Activated CD4-positive, alpha-beta memory T cell treated with anti-CD3 and anti-CD28 coated beads, Interleukin-2, amount 10 ng/mL, durations not matched to agents 7 days and 5 days (primary cell): ENCODE measurements at regions not wholly inside any gene's neighbourhood (a gene's known extent, or its start where the extent isn't known, plus 50 kb on each side); places are given as distances from the start of the nearest gene placed in this dataset.

Experiments
- CTCF ChIA-PET: fragments of 350-600 bp; sonication (Branson Sonifier 250); formaldehyde crosslinking; loops from one replicate; lab custom pipeline; 2021; ENCODE audit warnings: antibody characterized with exemption, inconsistent platforms; lab: Charles Lee
- POLR2A ChIA-PET: fragments of 350-600 bp; sonication (Branson Sonifier 250); formaldehyde crosslinking; loops from one replicate; lab custom pipeline; 2021; ENCODE audit warnings: antibody characterized with exemption; lab: Charles Lee
- DNase-seq: peaks from one replicate; pipeline ENCODE4 v3.0.0-alpha.2; 2020
- H3K27ac Mint-ChIP-seq: one replicate; pipeline ENCODE4 v1.8.0; 2021; ENCODE audit warnings: mild to moderate bottlenecking, mixed read lengths
- H3K27me3 Mint-ChIP-seq: one replicate; pipeline ENCODE4 v1.8.0; 2021; ENCODE audit warnings: mixed read lengths
- H3K36me3 Mint-ChIP-seq: one replicate; pipeline ENCODE4 v1.8.0; 2021; ENCODE audit warnings: low read depth, mixed read lengths
- H3K4me1 Mint-ChIP-seq: one replicate; pipeline ENCODE4 v1.8.0; 2021; ENCODE audit warnings: mixed read lengths
- H3K4me3 Mint-ChIP-seq: one replicate; pipeline ENCODE4 v1.8.0; 2021; ENCODE audit warnings: mild to moderate bottlenecking, mixed read lengths
- H3K9me3 Mint-ChIP-seq: one replicate; pipeline ENCODE4 v1.8.0; 2021; ENCODE audit warnings: mixed read lengths

GRCh38 chr13:57932061-57932460, 300.5 kb downstream of the PCDH17 start:
- Mint-ChIP-seq H3K36me3 (no peaks in the 10 kb centered on the region), H3K27me3 (no peaks in the 10 kb centered on the region), H3K9me3 (peaks cover 5% of the 10 kb centered on the region), H3K27ac (no peak overlapping the region), H3K4me3 (no peak overlapping the region), H3K4me1 (no peaks in the 10 kb centered on the region)
- POLR2A ChIA-PET, result no interaction called here
- CTCF ChIA-PET, result no interaction called here
- no peak for DNase-seq

- peaks cover 7% of the 10 kb centered on the region for H3K9me3 Mint-ChIP-seq
- H3K4me3 Mint-ChIP-seq, result no peak overlapping the region
- no peaks in the 10 kb centered on the region for H3K36me3 Mint-ChIP-seq
- H3K27me3 Mint-ChIP-seq, result no peaks in the 10 kb centered on the region
- no peak overlapping the region for H3K27ac Mint-ChIP-seq
- ChIA-PET POLR2A (no interaction called here), CTCF (no interaction called here)
- H3K4me1 Mint-ChIP-seq, result no peaks in the 10 kb centered on the region
- no peak for DNase-seq
Measured at GRCh38 chr13:57933606-57934005, 302.1 kb downstream of the PCDH17 start.

- no peaks in the 10 kb centered on the region for H3K4me1 Mint-ChIP-seq
- no peak for DNase-seq
- no peaks in the 10 kb centered on the region for H3K36me3 Mint-ChIP-seq
- no peak overlapping the region for H3K27ac Mint-ChIP-seq
- no peak overlapping the region for H3K4me3 Mint-ChIP-seq
- no peaks in the 10 kb centered on the region for H3K27me3 Mint-ChIP-seq
- POLR2A ChIA-PET, result no interaction called here
- CTCF ChIA-PET, result no interaction called here
- H3K9me3 Mint-ChIP-seq, result peaks cover 5% of the 10 kb centered on the region
Measured at GRCh38 chr13:57935965-57936364, 304.4 kb downstream of the PCDH17 start.

GRCh38 chr13:57946361-57946760, 314.8 kb downstream of the PCDH17 start:
- ChIA-PET CTCF (no interaction called here), POLR2A (no interaction called here)
- no peaks in the 10 kb centered on the region for H3K4me1 Mint-ChIP-seq
- H3K27me3 Mint-ChIP-seq, result no peaks in the 10 kb centered on the region
- no peak overlapping the region for H3K4me3 Mint-ChIP-seq
- H3K9me3 Mint-ChIP-seq, result peaks cover 2% of the 10 kb centered on the region
- H3K36me3 Mint-ChIP-seq, result no peaks in the 10 kb centered on the region
- no peak for DNase-seq
- no peak overlapping the region for H3K27ac Mint-ChIP-seq

- Mint-ChIP-seq H3K36me3 (no peaks in the 10 kb centered on the region), H3K27ac (no peak overlapping the region), H3K9me3 (peaks cover 5% of the 10 kb centered on the region), H3K4me3 (no peak overlapping the region), H3K4me1 (no peaks in the 10 kb centered on the region), H3K27me3 (no peaks in the 10 kb centered on the region)
- ChIA-PET POLR2A (no interaction called here), CTCF (no interaction called here)
- no peak for DNase-seq
Measured at GRCh38 chr13:57948884-57949283, 317.3 kb downstream of the PCDH17 start.

- POLR2A ChIA-PET, result no interaction called here
- DNase-seq, result no peak
- Mint-ChIP-seq H3K4me1 (no peaks in the 10 kb centered on the region), H3K27me3 (no peaks in the 10 kb centered on the region), H3K27ac (no peak overlapping the region), H3K36me3 (no peaks in the 10 kb centered on the region), H3K9me3 (peaks cover 25% of the 10 kb centered on the region), H3K4me3 (no peak overlapping the region)
- CTCF ChIA-PET, result no interaction called here
Measured at GRCh38 chr13:57969951-57970350, 338.4 kb downstream of the PCDH17 start.

GRCh38 chr13:57970404-57970803, 338.9 kb downstream of the PCDH17 start:
- Mint-ChIP-seq H3K36me3 (no peaks in the 10 kb centered on the region), H3K4me3 (no peak overlapping the region), H3K27me3 (no peaks in the 10 kb centered on the region), H3K9me3 (peaks cover 25% of the 10 kb centered on the region), H3K4me1 (no peaks in the 10 kb centered on the region), H3K27ac (no peak overlapping the region)
- CTCF ChIA-PET, result no interaction called here
- POLR2A ChIA-PET, result no interaction called here
- no peak for DNase-seq

GRCh38 chr13:57982782-57983181, 351.2 kb downstream of the PCDH17 start:
- CTCF ChIA-PET, result no interaction called here

GRCh38 chr13:57988276-57988675, 356.7 kb downstream of the PCDH17 start:
- H3K27me3 Mint-ChIP-seq, result no peaks in the 10 kb centered on the region
- no peak for DNase-seq
- CTCF ChIA-PET, result no interaction called here
- POLR2A ChIA-PET, result no interaction called here
- H3K36me3 Mint-ChIP-seq, result no peaks in the 10 kb centered on the region
- H3K4me3 Mint-ChIP-seq, result no peak overlapping the region
- no peak overlapping the region for H3K27ac Mint-ChIP-seq
- H3K4me1 Mint-ChIP-seq, result no peaks in the 10 kb centered on the region
- peaks cover 8% of the 10 kb centered on the region for H3K9me3 Mint-ChIP-seq

More at GRCh38 chr13:57982782-57983181, 351.2 kb downstream of the PCDH17 start:
- H3K27ac Mint-ChIP-seq, result no peak overlapping the region
- H3K4me3 Mint-ChIP-seq, result no peak overlapping the region
- H3K27me3 Mint-ChIP-seq, result no peaks in the 10 kb centered on the region
- no peak for DNase-seq
- POLR2A ChIA-PET, result no interaction called here
- peaks cover 10% of the 10 kb centered on the region for H3K9me3 Mint-ChIP-seq
- no peaks in the 10 kb centered on the region for H3K4me1 Mint-ChIP-seq
- no peaks in the 10 kb centered on the region for H3K36me3 Mint-ChIP-seq

- Mint-ChIP-seq H3K27me3 (no peaks in the 10 kb centered on the region), H3K9me3 (peaks cover 6% of the 10 kb centered on the region), H3K27ac (no peak overlapping the region), H3K36me3 (no peaks in the 10 kb centered on the region), H3K4me1 (no peaks in the 10 kb centered on the region), H3K4me3 (no peak overlapping the region)
- ChIA-PET POLR2A (no interaction called here), CTCF (no interaction called here)
- DNase-seq, result no peak
Measured at GRCh38 chr13:57991041-57991440, 359.5 kb downstream of the PCDH17 start.

- POLR2A ChIA-PET, result no interaction called here
- Mint-ChIP-seq H3K36me3 (no peaks in the 10 kb centered on the region), H3K4me1 (no peaks in the 10 kb centered on the region), H3K27ac (no peak overlapping the region), H3K9me3 (no peaks in the 10 kb centered on the region), H3K27me3 (no peaks in the 10 kb centered on the region), H3K4me3 (no peak overlapping the region)
- CTCF ChIA-PET, result no interaction called here
- DNase-seq, result no peak
Measured at GRCh38 chr13:57992416-57992815, 360.9 kb downstream of the PCDH17 start.

- Mint-ChIP-seq H3K9me3 (peaks cover 9% of the 10 kb centered on the region), H3K4me3 (no peak overlapping the region), H3K4me1 (no peaks in the 10 kb centered on the region), H3K27me3 (no peaks in the 10 kb centered on the region), H3K36me3 (no peaks in the 10 kb centered on the region), H3K27ac (no peak overlapping the region)
- no peak for DNase-seq
- POLR2A ChIA-PET, result no interaction called here
- CTCF ChIA-PET, result no interaction called here
Measured at GRCh38 chr13:57996717-57997116, 365.2 kb downstream of the PCDH17 start.

GRCh38 chr13:58004751-58005150, 373.2 kb downstream of the PCDH17 start:
- Mint-ChIP-seq H3K27me3 (no peaks in the 10 kb centered on the region), H3K27ac (no peak overlapping the region), H3K4me3 (no peak overlapping the region), H3K9me3 (peaks cover 11% of the 10 kb centered on the region), H3K4me1 (no peaks in the 10 kb centered on the region), H3K36me3 (no peaks in the 10 kb centered on the region)
- CTCF ChIA-PET, result no interaction called here
- DNase-seq, result no peak
- POLR2A ChIA-PET, result no interaction called here

- CTCF ChIA-PET, result interaction anchor here (0.6 kb wide), 1 partner anchor 11 kb away, joined by 3 read pairs; no protein-coding TSS in a partner anchor
- Mint-ChIP-seq H3K27me3 (no peaks in the 10 kb centered on the region), H3K4me1 (no peaks in the 10 kb centered on the region), H3K9me3 (peaks cover 5% of the 10 kb centered on the region), H3K36me3 (no peaks in the 10 kb centered on the region), H3K4me3 (no peak overlapping the region), H3K27ac (no peak overlapping the region)
- POLR2A ChIA-PET, result no interaction called here
- DNase-seq, result no peak
Measured at GRCh38 chr13:58018020-58018419, 386.5 kb downstream of the PCDH17 start.
